Fibroblast of lung (primary cell): ENCODE measurements at regions not wholly inside any gene's neighbourhood (a gene's known extent, or its start where the extent isn't known, plus 50 kb on each side); places are given as distances from the start of the nearest gene placed in this dataset.

Experiments
- CTCF ChIP-seq, 2 donors: IDR thresholded peaks in 1 of 2; conservative IDR thresholded peaks in 1 of 2; 1 replicate in 1 of 2; 2 replicates in 1 of 2; pipeline ENCODE4 v1.5.1; 2011 to 2012; ENCODE audit warnings: low read length in 2 of 2, control low read depth in 1 of 2, inconsistent platforms in 1 of 2, low read depth in 1 of 2, mild to moderate bottlenecking in 1 of 2
- EZH2 ChIP-seq: IDR thresholded peaks from 2 replicates; pipeline ENCODE4 v1.5.1; 2012; ENCODE audit warnings: low read length, control low read depth, mild to moderate bottlenecking; ENCODE audit errors: missing control alignments

GRCh38 chr12:108008163-108008905 is 120.8 kb upstream of the WSCD2 start:
- TF ChIP-seq CTCF (conservative IDR thresholded peaks at IDR 0.05 in 1 of 2, IDR thresholded peaks at IDR 0.05 in 1 of 2; ENCODE audit: low read depth in 1 of 2, low read length in 2 of 2) (no peak), EZH2 (no peak)
